ENCODE measurements at regions not wholly inside any gene's neighbourhood (a gene's known extent, or its start where the extent isn't known, plus 50 kb on each side); places are given as distances from the start of the nearest gene placed in this dataset.

DNA sequence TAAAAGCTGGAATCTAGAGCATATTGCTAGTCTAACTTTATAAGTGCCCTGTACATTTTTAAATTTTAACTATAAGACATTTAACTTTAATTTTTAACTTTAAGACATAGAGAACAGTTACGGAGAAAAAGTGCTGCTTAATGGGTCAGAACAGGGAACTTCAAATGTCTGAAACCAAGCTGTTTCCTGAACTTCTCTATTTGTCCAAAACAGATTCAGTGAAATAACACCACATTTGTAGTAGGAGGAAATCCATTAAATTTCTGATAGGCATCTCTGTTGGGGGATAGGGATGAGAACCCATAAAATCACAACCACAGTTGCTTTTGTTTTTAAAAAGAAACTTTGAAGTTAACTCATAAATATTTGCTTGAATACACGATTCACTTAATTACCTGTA is 170.8 kb upstream of the ANK3 start:
- TF ChIP-seq, protein P1, sequence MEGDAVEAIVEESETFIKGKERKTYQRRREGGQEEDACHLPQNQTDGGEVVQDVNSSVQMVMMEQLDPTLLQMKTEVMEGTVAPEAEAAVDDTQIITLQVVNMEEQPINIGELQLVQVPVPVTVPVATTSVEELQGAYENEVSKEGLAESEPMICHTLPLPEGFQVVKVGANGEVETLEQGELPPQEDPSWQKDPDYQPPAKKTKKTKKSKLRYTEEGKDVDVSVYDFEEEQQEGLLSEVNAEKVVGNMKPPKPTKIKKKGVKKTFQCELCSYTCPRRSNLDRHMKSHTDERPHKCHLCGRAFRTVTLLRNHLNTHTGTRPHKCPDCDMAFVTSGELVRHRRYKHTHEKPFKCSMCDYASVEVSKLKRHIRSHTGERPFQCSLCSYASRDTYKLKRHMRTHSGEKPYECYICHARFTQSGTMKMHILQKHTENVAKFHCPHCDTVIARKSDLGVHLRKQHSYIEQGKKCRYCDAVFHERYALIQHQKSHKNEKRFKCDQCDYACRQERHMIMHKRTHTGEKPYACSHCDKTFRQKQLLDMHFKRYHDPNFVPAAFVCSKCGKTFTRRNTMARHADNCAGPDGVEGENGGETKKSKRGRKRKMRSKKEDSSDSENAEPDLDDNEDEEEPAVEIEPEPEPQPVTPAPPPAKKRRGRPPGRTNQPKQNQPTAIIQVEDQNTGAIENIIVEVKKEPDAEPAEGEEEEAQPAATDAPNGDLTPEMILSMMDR (conservative IDR thresholded peaks at IDR 0.05; ENCODE audit: low read depth, low read length) = no peak
- TF ChIP-seq EZH2 (IDR thresholded peaks at IDR 0.05; ENCODE audit: borderline replicate concordance, low read depth, low read length, poor library complexity, severe bottlenecking) = no peak

Data from A673 (cell line).